ENCODE measurements at regions not wholly inside any gene's neighbourhood (a gene's known extent, or its start where the extent isn't known, plus 50 kb on each side); places are given as distances from the start of the nearest gene placed in this dataset.

GRCh38 chrX:20397587-20397986 is 130.9 kb upstream of the RPS6KA3 start:
- intact Hi-C loops (cut with micrococcal nuclease), result no loop called here

- intact Hi-C loops (cut with micrococcal nuclease), result no loop called here
Measured at GRCh38 chrX:20394451-20394850, 127.7 kb upstream of the RPS6KA3 start.

GRCh38 chrX:20393944-20394343 is 127.2 kb upstream of the RPS6KA3 start:
- intact Hi-C loops (cut with micrococcal nuclease), result no loop called here

GRCh38 chrX:20388594-20388993 is 121.9 kb upstream of the RPS6KA3 start:
- intact Hi-C loops (cut with micrococcal nuclease), result no loop called here

- intact Hi-C loops (cut with micrococcal nuclease), result loop anchor here (2.0 kb wide), 3 partner anchors 29 to 117 kb away; partner anchors contain the start of gene RPS6KA3
Measured at GRCh38 chrX:20383477-20383876, 116.8 kb upstream of the RPS6KA3 start.

- intact Hi-C loops (cut with micrococcal nuclease), result loop anchor here (2.0 kb wide), 3 partner anchors 30 to 116 kb away; partner anchors contain the start of gene RPS6KA3
Measured at GRCh38 chrX:20382518-20383297, 116.0 kb upstream of the RPS6KA3 start.

GRCh38 chrX:20382082-20382481 is 115.4 kb upstream of the RPS6KA3 start:
- intact Hi-C loops (cut with micrococcal nuclease), result loop anchor here (2.0 kb wide), 3 partner anchors 31 to 115 kb away; partner anchors contain the start of gene RPS6KA3

GRCh38 chrX:20378233-20378920 is 111.7 kb upstream of the RPS6KA3 start:
- intact Hi-C loops (cut with micrococcal nuclease), result no loop called here

- intact Hi-C loops (cut with micrococcal nuclease), result no loop called here
Measured at GRCh38 chrX:20374900-20375438, 108.3 kb upstream of the RPS6KA3 start.

- intact Hi-C loops (cut with micrococcal nuclease), result no loop called here
Measured at GRCh38 chrX:20374450-20374849, 107.7 kb upstream of the RPS6KA3 start.

- intact Hi-C loops (cut with micrococcal nuclease), result no loop called here
Measured at GRCh38 chrX:20373063-20373462, 106.4 kb upstream of the RPS6KA3 start.

GRCh38 chrX:20372533-20372932 is 105.8 kb upstream of the RPS6KA3 start:
- intact Hi-C loops (cut with micrococcal nuclease), result no loop called here

GRCh38 chrX:20369468-20369867 is 102.8 kb upstream of the RPS6KA3 start:
- intact Hi-C loops (cut with micrococcal nuclease), result no loop called here

- intact Hi-C loops (cut with micrococcal nuclease), result no loop called here
Measured at GRCh38 chrX:20364238-20364637, 97.5 kb upstream of the RPS6KA3 start.

- intact Hi-C loops (cut with micrococcal nuclease), result no loop called here
Measured at GRCh38 chrX:20363275-20363674, 96.6 kb upstream of the RPS6KA3 start.

GRCh38 chrX:20362268-20363267 is 95.9 kb upstream of the RPS6KA3 start:
- intact Hi-C loops (cut with micrococcal nuclease), result no loop called here

- intact Hi-C loops (cut with micrococcal nuclease), result no loop called here
Measured at GRCh38 chrX:20361890-20362262, 95.2 kb upstream of the RPS6KA3 start.

- intact Hi-C loops (cut with micrococcal nuclease), result no loop called here
Measured at GRCh38 chrX:20361081-20361889, 94.6 kb upstream of the RPS6KA3 start.

GRCh38 chrX:20355187-20355586 is 88.5 kb upstream of the RPS6KA3 start:
- intact Hi-C loops (cut with micrococcal nuclease), result no loop called here

GRCh38 chrX:20354505-20354904 is 87.8 kb upstream of the RPS6KA3 start:
- intact Hi-C loops (cut with micrococcal nuclease), result no loop called here

Data from T-helper 1 cell treated with Interleukin-12 subunit alpha and Interleukin-12 subunit beta and Interleukin-4 antibody, amounts not matched to agents 30 ng/mL and 1 ng/mL, for 36 hours (primary cell).